ENCODE measurements at regions not wholly inside any gene's neighbourhood (a gene's known extent, or its start where the extent isn't known, plus 50 kb on each side); places are given as distances from the start of the nearest gene placed in this dataset.
"Not testable (repeated sequence)": the region's sequence is repeated elsewhere in the genome, so short reads cannot be mapped to it uniquely, and the experiment has no call there.

- DNase-seq (ENCODE audit: extremely low read depth in 1 of 4, low spot score in 3 of 4); in situ Hi-C loops (cut with MboI); H3K27ac ChIP-seq (ENCODE audit: extremely low read depth, low read depth, low read length); H3K79me2 ChIP-seq (ENCODE audit: control insufficient read depth, insufficient read depth, low read length); ATAC-seq; H3K9me1 ChIP-seq (ENCODE audit: control insufficient read depth, insufficient read depth, low read length); H3K9ac ChIP-seq (ENCODE audit: insufficient read depth in 1 of 2, low read depth in 2 of 2, low read length in 2 of 2); intact Hi-C loops (cut with micrococcal nuclease); H2AFZ ChIP-seq (ENCODE audit: low read depth, low read length); CTCF ChIA-PET (ENCODE audit: low intra/inter-chr PET ratio); H3K4me3 ChIP-seq; FAIRE-seq; H3K9me3 ChIP-seq (replicated peaks; ENCODE audit: control insufficient read depth, insufficient read depth, low read depth, low read length); H3K4me2 ChIP-seq (ENCODE audit: insufficient read depth, low read length); H3K36me3 ChIP-seq (ENCODE audit: control insufficient read depth, insufficient read depth, low read length); H3K27me3 ChIP-seq (ENCODE audit: control insufficient read depth in 2 of 2, insufficient read depth in 2 of 2, low read length in 2 of 2); H3K4me1 ChIP-seq (replicated peaks in 1 of 2; ENCODE audit: control insufficient read depth in 2 of 2, insufficient read depth in 2 of 2, low read length in 2 of 2); BruUV-seq (replicated peaks); POLR2A ChIA-PET; H4K20me1 ChIP-seq (replicated peaks; ENCODE audit: control insufficient read depth, insufficient read depth, low read length): not testable (repeated sequence)
- peak; percentile 54 for TF ChIP-seq EGR1 (conservative IDR thresholded peaks at IDR 0.05)
- 40% methylated on average over 2 of the region's 2 CpGs for WGBS (ENCODE audit: insufficient coverage, low coverage, missing lambda C conversion rate)
Observed at GRCh38 chr2:131654107-131654506, 126.4 kb downstream of the CCDC74A start.

- in situ Hi-C loops (cut with MboI) = no loop called here
- no peaks in the 10 kb centered on the region for H3K9me1 ChIP-seq (ENCODE audit: control insufficient read depth, insufficient read depth, low read length)
- POLR2A ChIA-PET = no interaction called here
Observed at GRCh38 chr2:131656816-131657633, 129.3 kb downstream of the CCDC74A start.

More at GRCh38 chr2:131656816-131657633, 129.3 kb downstream of the CCDC74A start:
- H2AFZ ChIP-seq (ENCODE audit: low read depth, low read length) = no peak overlapping the region
- no peak overlapping the region for H3K4me3 ChIP-seq
- DNase-seq (ENCODE audit: extremely low read depth in 1 of 4, low spot score in 3 of 4) (no peak), ATAC-seq (no peak), FAIRE-seq (no peak)
- H3K36me3 ChIP-seq (ENCODE audit: control insufficient read depth, insufficient read depth, low read length) = no peaks in the 10 kb centered on the region
- H3K9ac ChIP-seq (ENCODE audit: insufficient read depth in 1 of 2, low read depth in 2 of 2, low read length in 2 of 2) = no peak overlapping the region
- H3K27ac ChIP-seq (ENCODE audit: extremely low read depth, low read depth, low read length) = no peak overlapping the region
- H3K4me1 ChIP-seq (replicated peaks in 1 of 2; ENCODE audit: control insufficient read depth in 2 of 2, insufficient read depth in 2 of 2, low read length in 2 of 2) = peaks cover 7 to 13% of the 10 kb centered on the region in 2 experiments
- H3K9me3 ChIP-seq (replicated peaks; ENCODE audit: control insufficient read depth, insufficient read depth, low read depth, low read length) = 0 out of 2 replicates have a peak, but pooled peaks cover 1% of the 10 kb centered on the region
- intact Hi-C loops (cut with micrococcal nuclease) = no loop called here
- no peaks in the 10 kb centered on the region for H3K79me2 ChIP-seq (ENCODE audit: control insufficient read depth, insufficient read depth, low read length)
- 90% methylated on average over 22 of the region's 32 CpGs for WGBS (ENCODE audit: insufficient coverage, low coverage, missing lambda C conversion rate)
- BruUV-seq (replicated peaks) = no TSS peak
- H4K20me1 ChIP-seq (replicated peaks; ENCODE audit: control insufficient read depth, insufficient read depth, low read length) = no peaks in the 10 kb centered on the region
- H3K27me3 ChIP-seq (ENCODE audit: control insufficient read depth in 2 of 2, insufficient read depth in 2 of 2, low read length in 2 of 2) = no peaks in the 10 kb centered on the region
- TF ChIP-seq ZBTB33 (CRISPR knock-in tag; IDR thresholded peaks at IDR 0.05) (peak; percentile 39; the same call in 1 of the 2 replicates), E2F1 (CRISPR knock-in tag; IDR thresholded peaks at IDR 0.05) (no peak)
- H3K4me2 ChIP-seq (ENCODE audit: insufficient read depth, low read length) = no peak overlapping the region
- CTCF ChIA-PET (ENCODE audit: low intra/inter-chr PET ratio) = no interaction called here

Data from K562 (cell line).